ENCODE measurements at regions not wholly inside any gene's neighbourhood (a gene's known extent, or its start where the extent isn't known, plus 50 kb on each side); places are given as distances from the start of the nearest gene placed in this dataset.

- Histone ChIP-seq H3K36me3 (replicated peaks in 1 of 2; ENCODE audit: control insufficient read depth in 1 of 2, insufficient read depth in 2 of 2, low read length in 2 of 2) (no peaks in the 10 kb centered on the region), H3K9me3 (ENCODE audit: low read length) (no peaks in the 10 kb centered on the region), H3K9ac (ENCODE audit: insufficient read depth, low read depth, low read length) (no peak overlapping the region), H4K20me1 (ENCODE audit: insufficient read depth, low read length) (no peaks in the 10 kb centered on the region), H3K4me3 (replicated peaks in 1 of 3; ENCODE audit: insufficient read depth in 1 of 3, low read depth in 2 of 3, low read length in 3 of 3) (no peak overlapping the region), H3K4me1 (ENCODE audit: insufficient read depth, low read length) (no peaks in the 10 kb centered on the region), H3K27ac (ENCODE audit: extremely low read length, insufficient read depth, low read length) (no peak overlapping the region), H3K4me2 (ENCODE audit: low read depth, low read length) (no peak overlapping the region), H3K79me2 (ENCODE audit: insufficient read depth, low read length) (no peaks in the 10 kb centered on the region), H2AFZ (ENCODE audit: low read length) (no peak overlapping the region), H3K27me3 (ENCODE audit: control insufficient read depth in 1 of 2, insufficient read depth in 2 of 2, low read length in 2 of 2) (0 out of 5 replicates have a peak, but pooled peaks cover 0 to 4% of the 10 kb centered on the region in 2 experiments)
- BruUV-seq (replicated peaks), result no TSS peak
- ChIA-PET CTCF (ENCODE audit: low intra/inter-chr PET ratio, low total read pairs) (no interaction called here), POLR2A (no interaction called here)
- in situ Hi-C loops (cut with HindIII; ENCODE audit: extremely low pct_ligation_motif_present, low pct_unique_long_range_greater_than_20kb), result no loop called here
- 9% methylated on average over 4 of the region's 4 CpGs for WGBS (ENCODE audit: low lambda C conversion rate)
- FAIRE-seq (no peak), DNase-seq (ENCODE audit: low spot score) (no peak), ATAC-seq (no peak)
- TF ChIP-seq REXO4 (CRISPR knock-in tag; IDR thresholded peaks at IDR 0.05; ENCODE audit: borderline replicate concordance), result no peak
- no peak for TF ChIP-seq GPN1 (CRISPR knock-in tag; IDR thresholded peaks at IDR 0.05; ENCODE audit: borderline replicate concordance)
- TF ChIP-seq, protein P1, sequence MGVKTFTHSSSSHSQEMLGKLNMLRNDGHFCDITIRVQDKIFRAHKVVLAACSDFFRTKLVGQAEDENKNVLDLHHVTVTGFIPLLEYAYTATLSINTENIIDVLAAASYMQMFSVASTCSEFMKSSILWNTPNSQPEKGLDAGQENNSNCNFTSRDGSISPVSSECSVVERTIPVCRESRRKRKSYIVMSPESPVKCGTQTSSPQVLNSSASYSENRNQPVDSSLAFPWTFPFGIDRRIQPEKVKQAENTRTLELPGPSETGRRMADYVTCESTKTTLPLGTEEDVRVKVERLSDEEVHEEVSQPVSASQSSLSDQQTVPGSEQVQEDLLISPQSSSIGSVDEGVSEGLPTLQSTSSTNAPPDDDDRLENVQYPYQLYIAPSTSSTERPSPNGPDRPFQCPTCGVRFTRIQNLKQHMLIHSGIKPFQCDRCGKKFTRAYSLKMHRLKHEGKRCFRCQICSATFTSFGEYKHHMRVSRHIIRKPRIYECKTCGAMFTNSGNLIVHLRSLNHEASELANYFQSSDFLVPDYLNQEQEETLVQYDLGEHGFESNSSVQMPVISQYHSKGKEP (CRISPR knock-in tag; IDR thresholded peaks at IDR 0.05), result no peak
- no peak for TF ChIP-seq CHCHD3 (CRISPR knock-in tag; IDR thresholded peaks at IDR 0.05)
- no peak for TF ChIP-seq MXD1 (CRISPR knock-in tag; IDR thresholded peaks at IDR 0.05)
- TF ChIP-seq, protein P2, sequence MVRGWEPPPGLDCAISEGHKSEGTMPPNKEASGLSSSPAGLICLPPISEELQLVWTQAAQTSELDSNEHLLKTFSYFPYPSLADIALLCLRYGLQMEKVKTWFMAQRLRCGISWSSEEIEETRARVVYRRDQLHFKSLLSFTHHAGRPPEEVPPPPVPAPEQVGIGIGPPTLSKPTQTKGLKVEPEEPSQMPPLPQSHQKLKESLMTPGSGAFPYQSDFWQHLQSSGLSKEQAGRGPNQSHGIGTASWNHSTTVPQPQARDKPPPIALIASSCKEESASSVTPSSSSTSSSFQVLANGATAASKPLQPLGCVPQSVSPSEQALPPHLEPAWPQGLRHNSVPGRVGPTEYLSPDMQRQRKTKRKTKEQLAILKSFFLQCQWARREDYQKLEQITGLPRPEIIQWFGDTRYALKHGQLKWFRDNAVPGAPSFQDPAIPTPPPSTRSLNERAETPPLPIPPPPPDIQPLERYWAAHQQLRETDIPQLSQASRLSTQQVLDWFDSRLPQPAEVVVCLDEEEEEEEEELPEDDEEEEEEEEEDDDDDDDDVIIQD (CRISPR knock-in tag; IDR thresholded peaks at IDR 0.05; ENCODE audit: low read depth), result no peak
- intact Hi-C loops (cut with micrococcal nuclease; ENCODE audit: unreplicated experiment), result no loop called here
Measured at GRCh38 chr20:11108102-11108810, 434.5 kb upstream of the JAG1 start.
